Choroid plexus epithelial cell (primary cell): ENCODE measurements at regions not wholly inside any gene's neighbourhood (a gene's known extent, or its start where the extent isn't known, plus 50 kb on each side); places are given as distances from the start of the nearest gene placed in this dataset.

Experiments
- DNase-seq: peaks from one replicate; pipeline ENCODE4 v3.0.0-alpha.2; 2010; ENCODE audit warnings: low read depth
- H3K4me3 ChIP-seq: 2 replicates; pipeline ENCODE4 v1.5.1; 2011; ENCODE audit warnings: low read depth, mild to moderate bottlenecking, control low read depth, low read length, moderate library complexity
- TF ChIP-seq, protein P1 (sequence below): conservative IDR thresholded peaks from 2 replicates; pipeline ENCODE4 v1.5.1; 2011; ENCODE audit warnings: low read depth, mild to moderate bottlenecking, control low read depth, inconsistent platforms, low read length, moderate library complexity

DNA sequence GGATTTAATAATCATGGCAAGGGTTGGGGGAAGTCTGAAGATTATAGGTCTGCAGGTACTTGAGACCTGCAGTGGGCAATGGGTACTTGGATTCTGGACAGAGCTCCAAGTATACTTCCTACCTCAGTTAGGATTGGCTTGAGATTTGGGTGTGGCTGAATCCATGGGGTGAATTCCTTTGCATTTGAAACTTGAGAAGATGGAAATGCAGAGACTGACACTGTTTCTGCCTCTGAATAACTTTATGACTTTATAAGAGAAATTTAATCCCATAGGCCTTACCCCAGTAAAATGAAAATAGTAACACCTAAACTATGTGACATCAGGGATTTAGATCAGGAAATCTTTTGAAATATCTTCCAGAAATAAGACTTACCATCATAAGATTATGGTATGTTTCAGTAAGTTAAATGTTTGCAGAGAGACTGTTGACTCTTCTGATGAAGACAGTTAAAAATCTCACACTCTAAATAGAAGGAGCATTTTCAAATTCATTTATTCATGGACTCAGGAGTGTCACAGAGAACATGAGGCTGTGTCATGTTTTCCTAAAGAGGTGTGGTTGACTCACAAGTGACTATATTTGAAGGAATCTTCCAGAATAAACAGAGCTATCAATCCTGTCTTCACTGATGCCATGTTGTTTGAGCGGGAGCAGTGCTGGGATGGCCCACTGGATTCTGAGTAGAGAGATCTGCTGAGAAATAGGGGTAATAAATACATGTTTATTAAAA is 513.5 kb upstream of the NR3C2 start:
- TF ChIP-seq, protein P1, sequence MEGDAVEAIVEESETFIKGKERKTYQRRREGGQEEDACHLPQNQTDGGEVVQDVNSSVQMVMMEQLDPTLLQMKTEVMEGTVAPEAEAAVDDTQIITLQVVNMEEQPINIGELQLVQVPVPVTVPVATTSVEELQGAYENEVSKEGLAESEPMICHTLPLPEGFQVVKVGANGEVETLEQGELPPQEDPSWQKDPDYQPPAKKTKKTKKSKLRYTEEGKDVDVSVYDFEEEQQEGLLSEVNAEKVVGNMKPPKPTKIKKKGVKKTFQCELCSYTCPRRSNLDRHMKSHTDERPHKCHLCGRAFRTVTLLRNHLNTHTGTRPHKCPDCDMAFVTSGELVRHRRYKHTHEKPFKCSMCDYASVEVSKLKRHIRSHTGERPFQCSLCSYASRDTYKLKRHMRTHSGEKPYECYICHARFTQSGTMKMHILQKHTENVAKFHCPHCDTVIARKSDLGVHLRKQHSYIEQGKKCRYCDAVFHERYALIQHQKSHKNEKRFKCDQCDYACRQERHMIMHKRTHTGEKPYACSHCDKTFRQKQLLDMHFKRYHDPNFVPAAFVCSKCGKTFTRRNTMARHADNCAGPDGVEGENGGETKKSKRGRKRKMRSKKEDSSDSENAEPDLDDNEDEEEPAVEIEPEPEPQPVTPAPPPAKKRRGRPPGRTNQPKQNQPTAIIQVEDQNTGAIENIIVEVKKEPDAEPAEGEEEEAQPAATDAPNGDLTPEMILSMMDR, result no peak
- DNase-seq, result no peak

GRCh38 chr4:148954011-148954749 is 512.0 kb upstream of the NR3C2 start:
- TF ChIP-seq, protein P1, result no peak
- no peak for DNase-seq
- H3K4me3 ChIP-seq, result no peak overlapping the region

More for the DNA sequence above, 513.5 kb upstream of the NR3C2 start:
- no peak overlapping the region for H3K4me3 ChIP-seq

DNA sequence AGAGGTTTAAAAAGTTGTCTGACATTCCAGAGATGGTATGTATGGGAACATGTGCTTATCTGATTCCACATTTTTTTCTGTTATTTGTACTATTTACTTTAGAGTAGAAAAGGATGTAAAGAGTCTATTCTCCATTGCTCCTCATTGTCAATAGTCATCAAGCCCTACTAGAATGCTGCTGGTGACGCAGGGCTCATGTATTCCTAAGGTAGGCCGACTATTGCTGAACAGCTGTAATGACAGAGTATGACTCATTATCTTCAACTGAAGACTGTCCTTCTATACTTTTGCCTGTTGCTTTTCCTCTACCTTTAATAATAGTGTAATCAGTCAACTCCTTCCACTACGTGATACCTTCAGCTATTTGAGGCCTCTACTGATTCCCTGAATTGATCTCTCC is 509.1 kb upstream of the NR3C2 start:
- H3K4me3 ChIP-seq, result no peak overlapping the region
- DNase-seq, result no peak
- TF ChIP-seq, protein P1, result no peak

GRCh38 chr4:148946271-148946670 is 504.1 kb upstream of the NR3C2 start:
- DNase-seq, result no peak
- TF ChIP-seq, protein P1, result no peak
- no peak overlapping the region for H3K4me3 ChIP-seq

DNA sequence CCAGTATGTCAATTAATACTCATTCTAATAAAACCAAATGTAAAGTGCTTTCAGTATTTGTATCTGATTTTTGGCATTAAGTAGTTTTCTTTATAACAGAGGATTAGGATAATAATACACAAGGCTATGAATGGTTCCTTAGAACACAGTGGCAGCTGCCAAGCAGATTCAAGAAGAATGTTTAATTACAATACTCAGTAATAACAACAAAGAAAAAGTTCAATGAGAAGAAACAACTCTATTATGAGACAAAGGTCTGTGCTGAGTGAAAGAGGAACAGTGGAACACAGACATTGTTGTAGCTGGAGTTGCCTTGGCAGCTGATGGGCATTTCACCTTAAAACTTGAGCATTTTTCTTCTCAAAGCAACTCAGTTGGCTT is 502.6 kb upstream of the NR3C2 start:
- no peak overlapping the region for H3K4me3 ChIP-seq
- TF ChIP-seq, protein P1, result no peak
- no peak for DNase-seq

DNA sequence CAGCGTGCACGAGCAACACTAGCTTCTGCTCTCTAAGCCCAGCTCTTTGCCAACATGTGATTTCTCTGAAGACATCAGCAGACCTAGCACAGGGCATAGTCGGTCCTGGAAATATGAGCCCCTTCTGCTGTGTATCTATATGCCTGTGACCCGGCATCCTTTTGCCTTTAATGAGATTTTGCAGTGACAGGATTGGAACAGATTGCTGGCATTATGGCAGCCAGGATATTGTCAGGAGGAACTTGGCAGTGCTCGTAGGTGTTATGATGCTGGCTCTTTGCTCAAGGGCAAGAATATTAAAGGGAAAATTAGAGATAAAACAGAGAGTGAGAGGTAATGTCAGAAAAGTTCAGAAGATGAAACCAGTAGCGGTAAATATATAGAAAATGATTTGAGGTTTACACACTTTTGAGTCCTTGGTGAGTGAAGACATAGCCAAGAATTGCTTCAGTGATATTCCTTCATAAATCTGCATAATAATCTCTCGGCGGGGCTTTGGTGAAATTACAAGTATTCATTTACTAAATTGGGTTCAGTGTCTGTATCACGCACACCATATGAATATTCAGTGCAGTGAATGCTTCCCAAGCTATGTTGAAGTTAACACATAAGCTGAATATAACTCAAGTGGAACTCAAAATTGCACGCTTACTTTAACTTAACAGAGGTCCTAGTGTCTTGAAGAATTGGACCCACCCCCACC is 502.1 kb upstream of the NR3C2 start:
- no peak for DNase-seq
- TF ChIP-seq, protein P1, result no peak
- H3K4me3 ChIP-seq, result no peak overlapping the region
